GM19239 (cell line): ENCODE measurements at regions not wholly inside any gene's neighbourhood (a gene's known extent, or its start where the extent isn't known, plus 50 kb on each side); places are given as distances from the start of the nearest gene placed in this dataset.

Source experiments
- DNase-seq: peaks from one replicate; pipeline ENCODE4 v3.0.0; 2011; ENCODE audit warnings: low spot score; ENCODE audit not compliant: insufficient read length
- FAIRE-seq: peaks from 2 replicates; lab custom pipeline; 2011; peaks lifted over from hg19 to GRCh38; lab: Jason Lieb, UNC

DNA sequence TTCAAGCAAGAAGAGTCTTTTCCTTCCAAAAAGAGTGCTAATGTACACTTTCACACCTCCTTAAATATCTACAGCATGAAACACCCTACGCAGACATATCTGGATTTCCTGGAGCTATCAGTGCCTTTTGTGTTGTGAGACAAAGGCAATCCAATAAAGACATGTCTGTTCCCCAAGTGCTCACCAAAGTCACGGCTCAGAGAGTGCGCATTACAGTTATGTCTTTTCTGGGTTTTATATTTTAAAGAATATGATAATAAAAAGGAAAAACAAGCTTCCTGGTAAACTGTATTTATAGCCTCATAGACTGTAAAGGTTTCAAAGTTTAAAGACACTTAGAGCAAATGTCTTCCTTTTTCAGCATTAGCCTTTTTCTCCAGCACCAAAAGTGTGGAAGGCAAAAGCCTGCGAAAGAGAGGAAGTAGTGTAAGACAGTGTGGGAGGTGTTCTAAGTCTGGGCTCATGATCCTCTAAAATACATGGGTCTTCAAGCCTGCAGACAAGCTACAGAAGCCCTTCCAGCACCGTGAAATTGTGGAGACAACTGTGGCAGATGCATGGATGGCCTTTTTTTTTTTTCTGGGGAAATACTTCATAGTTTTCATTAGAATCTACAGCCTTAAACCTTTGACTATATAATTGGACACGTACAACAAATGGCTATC, 135.0 kb upstream of the SLC35B3 start:
- no peak for FAIRE-seq
- DNase-seq, result no peak

DNA sequence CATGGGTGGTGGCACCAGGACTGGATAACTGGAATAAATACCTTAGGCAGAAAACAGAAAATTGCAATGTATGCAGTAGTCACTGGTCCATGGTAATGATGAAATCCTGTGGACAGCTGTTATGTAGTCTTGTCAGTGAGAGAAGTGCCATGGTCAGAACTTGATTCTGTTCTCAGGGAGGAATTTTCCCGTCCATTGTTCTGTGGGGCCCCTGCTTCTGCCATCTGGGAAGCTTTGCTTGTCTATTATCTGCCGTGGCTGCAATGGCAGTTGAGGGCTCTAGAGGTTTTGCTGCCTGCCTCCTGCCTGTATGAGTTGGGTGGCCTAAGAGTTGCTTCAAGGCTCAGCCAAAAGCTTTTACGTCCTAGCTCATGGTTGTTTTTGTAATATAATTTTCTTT, 126.8 kb upstream of the SLC35B3 start:
- no peak for DNase-seq
- no peak for FAIRE-seq

DNA sequence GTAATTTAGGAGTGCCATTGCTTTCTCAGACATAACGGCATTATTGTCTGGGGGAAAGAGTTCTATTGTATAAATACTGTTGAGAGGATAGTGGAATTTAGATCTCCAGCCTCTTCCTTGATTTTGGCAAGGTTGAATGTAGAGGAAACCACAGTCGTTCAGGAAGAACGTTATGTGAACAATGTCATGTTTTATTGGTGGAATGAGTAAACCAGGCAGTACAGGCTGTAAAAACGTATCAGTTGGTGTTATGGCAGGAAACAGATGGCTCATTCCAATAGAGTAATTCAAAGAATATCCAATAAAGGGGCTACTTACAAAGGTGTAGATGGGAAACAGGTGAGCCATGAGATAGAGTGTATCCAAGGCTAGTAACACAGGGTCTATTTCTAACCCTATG, 123.6 kb upstream of the SLC35B3 start:
- no peak for FAIRE-seq

DNA sequence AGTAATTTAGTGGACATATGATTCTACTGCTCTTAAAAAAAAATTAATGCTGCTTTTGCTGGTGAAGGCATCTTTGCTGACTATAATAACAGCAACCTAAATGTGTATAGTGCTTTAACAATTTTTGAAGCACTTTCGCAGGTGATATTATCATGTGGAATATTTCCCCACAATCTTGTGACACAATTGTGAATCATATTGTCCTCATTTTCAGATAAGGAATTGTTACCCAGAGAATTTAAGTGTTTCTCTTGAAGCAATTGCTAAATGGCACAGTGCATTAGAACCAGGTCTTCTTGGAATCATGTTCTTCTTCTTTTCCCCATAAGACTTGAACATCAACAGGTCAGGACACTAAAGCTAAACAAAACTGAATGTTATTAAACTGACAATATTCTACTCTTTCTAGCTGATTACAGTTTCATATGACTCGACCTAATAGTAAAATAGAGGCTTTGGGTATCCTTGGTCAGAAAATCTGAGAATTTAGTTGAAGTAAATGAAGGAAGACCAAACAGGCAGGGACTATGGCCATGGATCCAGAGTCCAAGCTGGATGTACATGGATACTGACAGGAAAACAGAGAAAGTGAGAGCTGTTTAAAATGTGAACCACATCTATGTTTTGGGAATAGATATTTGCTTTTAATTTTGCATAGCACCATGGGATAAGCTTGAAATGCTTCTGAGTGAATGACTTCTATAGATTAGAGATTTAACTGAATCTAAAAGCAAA, 121.8 kb upstream of the SLC35B3 start:
- DNase-seq (no peak), FAIRE-seq (no peak)

More for the DNA sequence above, 123.6 kb upstream of the SLC35B3 start:
- DNase-seq, result no peak

DNA sequence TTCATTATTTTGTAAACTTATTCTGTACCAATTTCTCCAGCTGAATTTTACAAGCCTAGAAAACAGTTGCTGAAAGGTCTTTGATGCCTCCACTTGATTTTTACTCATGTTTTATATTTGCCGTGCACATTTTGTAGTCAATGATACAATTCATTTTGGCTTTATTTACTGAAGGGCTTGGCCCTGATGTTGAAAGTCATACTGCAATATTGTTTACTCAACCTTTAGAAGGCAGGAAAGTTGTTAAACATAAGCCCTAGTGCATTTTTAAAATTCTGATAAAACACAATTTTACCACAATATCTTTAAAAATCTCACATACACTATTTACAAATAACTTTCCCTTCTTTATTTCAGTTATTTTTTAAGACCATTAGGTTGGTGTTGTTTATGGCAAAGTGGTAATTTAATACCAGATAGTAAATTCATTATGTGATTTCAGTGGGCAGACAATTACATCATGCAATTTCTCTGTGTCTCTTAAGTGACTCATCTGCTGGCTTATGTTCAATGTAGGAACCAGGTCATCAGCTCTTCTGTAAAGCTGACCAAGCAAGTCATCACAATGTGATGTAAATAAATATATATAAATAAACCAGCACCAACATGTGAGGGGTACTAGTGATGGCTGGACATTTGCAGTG, 121.1 kb upstream of the SLC35B3 start:
- DNase-seq, result no peak
- FAIRE-seq, result no peak

DNA sequence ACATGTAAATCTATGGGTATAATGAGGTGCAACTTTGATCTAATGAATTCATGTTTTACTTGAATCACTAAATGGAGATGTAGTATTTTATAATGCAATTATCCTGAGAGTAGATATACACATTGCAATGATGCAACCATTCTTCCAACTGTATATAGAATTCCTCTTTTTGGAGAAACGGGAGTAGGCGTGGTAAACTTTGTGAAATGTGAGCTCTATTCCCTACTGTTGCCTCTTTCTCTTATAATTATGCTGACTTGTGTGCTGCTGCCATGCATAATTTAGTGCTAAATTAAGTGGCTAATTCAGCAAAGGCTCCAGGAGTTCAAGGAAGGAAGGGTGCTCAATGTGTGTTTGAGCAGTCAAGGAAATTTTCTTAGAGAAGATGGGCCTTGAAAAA, 116.6 kb upstream of the SLC35B3 start:
- no peak for FAIRE-seq
- DNase-seq, result no peak

DNA sequence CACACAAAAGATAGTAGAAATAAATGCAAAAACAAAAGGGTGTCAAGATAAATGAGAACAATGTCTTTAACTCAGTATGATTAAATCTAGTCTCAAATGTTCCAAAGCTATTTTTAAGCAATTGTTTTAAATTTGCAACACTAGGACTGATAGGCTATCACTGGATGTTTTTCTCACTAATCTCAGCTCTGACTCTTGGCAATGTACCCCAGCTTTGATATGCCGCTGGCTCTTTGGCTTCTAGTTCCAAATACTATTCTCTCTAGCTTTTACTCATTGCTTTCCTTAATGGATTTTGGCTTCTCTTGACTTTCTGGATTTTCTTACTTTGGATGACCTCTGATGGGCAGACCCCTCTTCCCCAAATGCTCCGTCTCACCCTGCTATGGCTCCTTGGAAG, 116.0 kb upstream of the SLC35B3 start:
- FAIRE-seq (no peak), DNase-seq (no peak)

DNA sequence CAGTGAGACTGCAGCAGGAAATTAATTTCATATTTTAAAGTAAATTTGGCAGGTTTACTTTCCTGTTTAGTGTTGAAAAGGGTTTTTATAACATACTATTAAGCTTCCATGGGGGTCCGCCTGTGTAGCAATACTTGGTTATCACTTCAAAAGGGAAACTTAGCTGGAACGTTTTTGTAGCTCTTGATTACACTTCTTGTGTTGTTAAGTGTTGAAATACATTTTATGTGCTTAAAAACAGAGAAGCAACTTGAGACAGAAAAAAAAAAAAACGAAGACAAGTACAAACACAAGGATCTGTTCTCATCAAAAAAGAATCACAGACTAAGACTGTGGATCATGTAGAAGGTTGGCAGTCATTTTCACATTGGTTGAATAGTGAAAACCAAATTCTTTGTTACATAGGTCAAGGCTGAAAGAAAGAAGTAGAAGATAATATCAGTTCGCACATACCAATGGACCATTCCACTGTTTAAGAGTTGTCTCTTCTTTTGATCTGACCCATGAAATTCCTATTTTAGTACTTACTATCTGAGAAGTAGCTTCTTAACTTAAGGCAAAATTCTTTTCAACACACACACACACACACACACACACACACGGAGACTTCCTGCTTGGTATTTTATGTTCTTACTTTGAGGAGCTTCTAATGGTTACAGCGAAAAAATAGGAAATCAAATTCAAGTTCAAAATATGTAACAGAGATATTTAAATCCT, 113.9 kb upstream of the SLC35B3 start:
- no peak for FAIRE-seq
- no peak for DNase-seq

DNA sequence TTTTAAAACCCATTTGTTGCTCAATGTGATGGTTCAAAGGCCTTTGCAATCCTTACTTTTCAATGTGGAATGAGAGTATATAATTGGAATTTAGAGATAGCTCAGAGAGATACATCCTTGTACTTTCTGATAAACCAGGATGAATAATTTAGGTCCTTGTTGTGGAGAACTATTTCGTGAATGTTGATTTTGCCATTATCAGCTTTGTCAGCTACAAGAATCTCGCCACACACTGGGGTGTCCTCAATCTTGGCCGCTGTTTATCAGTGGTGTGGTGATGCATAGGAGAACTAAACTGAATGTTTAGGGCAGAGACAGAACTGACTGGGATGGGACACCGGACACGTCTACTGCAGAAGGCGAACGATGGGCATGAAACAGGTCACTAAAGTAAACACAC, 111.2 kb upstream of the SLC35B3 start:
- no peak for DNase-seq
- FAIRE-seq, result no peak

DNA sequence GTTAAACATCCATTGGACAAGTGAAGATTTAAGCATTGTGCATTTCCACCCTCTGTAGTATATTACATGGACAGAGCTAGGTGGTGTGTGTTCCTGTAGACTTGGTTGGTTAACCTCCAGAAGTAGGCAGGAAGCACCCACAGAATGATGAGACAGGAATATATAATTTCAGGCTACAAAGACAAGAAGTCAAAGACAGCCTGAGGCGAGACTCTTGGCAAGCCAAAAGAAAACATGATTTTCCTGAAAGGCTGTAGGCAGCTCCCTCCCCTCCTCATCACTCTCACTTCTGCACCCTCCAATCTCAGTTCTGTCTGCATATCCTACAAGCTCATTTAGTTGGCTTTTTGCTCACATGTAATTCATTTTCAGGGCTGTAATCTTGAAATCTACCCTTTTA, 110.0 kb upstream of the SLC35B3 start:
- DNase-seq (no peak), FAIRE-seq (no peak)

DNA sequence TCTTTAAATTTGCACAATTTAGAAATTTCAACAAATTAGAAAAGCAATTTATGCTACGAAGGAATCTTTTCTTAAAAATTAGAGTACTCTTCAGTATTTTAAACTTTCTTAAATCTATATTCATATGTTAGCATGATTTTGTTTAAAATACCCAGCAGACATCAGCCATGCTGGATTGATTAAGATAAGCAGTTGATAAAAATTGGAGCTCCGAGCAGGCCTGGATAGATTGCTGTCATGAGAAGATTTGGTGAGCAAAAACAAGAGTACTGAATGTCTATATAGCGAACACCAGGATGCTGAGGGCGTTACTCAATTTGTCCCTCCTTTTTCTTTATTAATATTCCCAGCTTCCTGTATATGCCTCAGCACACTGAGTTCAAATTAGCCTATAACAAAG, 108.4 kb upstream of the SLC35B3 start:
- DNase-seq, result no peak
- FAIRE-seq, result no peak

DNA sequence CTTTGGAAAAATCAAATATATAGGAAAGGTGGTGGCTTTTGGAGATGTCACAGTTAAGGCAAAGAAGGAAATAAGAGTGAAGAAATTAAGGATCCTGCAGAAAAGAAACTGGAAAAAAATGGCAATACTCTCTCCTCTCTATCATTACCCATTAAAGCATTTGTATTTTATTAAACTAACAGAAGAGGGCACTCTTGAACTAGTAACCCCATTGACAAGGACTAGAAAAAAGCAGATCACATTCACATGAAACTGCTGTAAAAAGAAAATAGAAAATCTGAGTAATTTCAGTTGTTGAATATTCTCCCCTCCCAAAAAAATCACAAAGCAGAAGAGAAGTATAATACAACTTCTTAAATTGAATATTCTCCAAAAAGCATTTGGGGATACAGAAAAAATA, 104.1 kb upstream of the SLC35B3 start:
- FAIRE-seq, result no peak
- DNase-seq, result no peak

DNA sequence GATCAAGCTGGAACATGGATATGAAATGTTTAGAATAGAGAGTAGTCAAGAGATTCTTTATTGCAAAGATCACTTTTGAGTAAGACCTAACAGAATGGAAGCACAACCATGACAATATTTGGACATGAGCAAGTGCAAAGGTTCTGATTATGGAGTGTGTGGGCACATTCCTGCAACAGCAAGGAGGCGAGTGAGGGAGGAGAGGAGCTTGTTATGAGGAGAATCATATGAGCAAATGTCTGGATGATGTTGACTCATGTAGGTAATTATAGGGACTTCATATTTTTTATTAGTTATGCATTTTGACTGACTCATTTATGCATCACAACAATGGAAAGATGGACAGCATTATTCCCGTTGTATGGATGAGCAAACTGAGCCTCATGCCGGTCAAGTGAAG, 100.8 kb upstream of the SLC35B3 start:
- DNase-seq (no peak), FAIRE-seq (no peak)

DNA sequence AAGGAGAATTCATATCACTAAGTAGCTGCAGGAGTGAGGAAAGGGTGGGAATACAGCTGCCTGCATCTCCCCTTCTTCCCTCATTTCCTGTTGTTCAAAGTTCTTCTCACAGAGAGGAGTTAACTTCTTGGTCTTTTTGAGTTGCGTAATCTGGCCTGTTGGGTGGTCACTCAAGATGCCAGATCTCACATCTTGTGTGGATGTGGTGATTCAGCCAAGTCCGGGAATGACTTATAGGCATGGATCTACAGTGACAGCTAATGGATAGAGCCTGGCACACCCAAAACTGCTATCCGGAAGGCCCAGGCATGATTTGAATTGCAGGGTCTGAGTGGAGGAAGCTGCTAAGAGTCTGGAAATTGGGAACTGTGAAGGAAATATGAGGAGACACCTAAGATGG, 100.2 kb upstream of the SLC35B3 start:
- no peak for DNase-seq
- no peak for FAIRE-seq

DNA sequence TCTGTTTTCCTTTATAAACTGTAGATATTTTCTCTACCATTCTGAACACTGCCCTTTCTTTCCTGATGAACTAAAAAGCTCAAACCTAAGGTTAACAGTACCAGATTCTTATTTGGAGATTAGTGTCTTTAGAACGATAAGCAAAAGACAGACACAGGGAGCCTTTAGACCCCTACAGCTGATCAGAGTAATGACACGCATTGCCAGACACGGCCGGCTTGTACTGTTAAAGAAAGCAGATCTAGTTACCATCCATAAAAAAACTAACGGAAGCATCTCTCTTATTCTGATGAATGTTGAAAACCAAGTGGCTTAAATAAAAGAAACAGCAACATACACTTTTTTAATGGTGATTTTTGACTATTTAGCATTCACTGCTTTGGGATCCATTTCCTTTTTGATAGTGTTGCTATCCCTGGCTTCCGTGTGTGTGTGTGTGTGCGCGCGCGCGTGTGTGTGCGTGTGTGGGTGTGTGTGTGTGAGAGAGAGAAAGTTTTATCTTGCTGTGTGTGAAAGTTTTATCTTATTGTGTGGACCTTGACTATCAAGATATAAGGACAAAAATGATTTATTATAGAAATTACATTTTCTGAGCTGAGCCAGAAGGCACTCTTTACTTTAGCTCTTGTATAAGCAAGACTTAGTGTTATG, 95.6 kb upstream of the SLC35B3 start:
- no peak for DNase-seq
- FAIRE-seq, result no peak

DNA sequence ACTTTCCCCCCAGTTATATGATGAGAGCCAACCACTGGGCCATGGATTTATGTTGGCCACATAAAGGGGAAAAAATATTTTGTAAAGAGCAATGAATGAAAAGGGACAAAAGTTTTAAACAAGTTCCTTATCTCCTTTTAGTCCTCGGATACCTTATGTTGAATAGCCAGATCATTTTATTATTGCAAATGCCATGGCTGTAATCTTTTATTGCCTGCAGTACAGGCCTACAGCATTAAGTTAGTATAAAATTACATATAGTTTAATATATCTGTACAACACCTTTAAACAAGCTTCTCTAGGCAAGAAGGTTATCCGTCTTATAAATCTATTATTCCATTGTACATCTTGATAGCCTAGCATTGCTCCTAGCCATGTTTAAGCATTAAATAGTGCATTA, 93.9 kb upstream of the SLC35B3 start:
- no peak for DNase-seq
- FAIRE-seq, result no peak

DNA sequence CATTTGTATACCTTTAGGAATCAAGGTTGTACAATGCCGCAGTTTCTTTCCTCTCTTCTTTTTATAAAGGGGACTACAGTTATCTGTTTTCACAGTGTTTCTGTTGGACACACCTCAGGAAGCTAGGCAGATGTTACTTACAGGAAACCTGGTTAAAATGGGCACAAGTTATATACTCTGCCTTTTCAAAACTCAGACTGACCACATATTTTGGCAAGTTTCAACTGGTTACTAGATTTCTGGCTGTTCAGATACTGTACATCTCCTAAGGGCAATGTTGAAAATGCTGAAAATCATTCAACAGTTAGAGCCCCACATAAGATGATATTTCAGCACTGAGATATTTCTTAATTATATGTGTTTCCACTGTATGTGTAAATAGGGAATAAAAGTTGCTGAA, 92.5 kb upstream of the SLC35B3 start:
- DNase-seq (no peak), FAIRE-seq (no peak)

DNA sequence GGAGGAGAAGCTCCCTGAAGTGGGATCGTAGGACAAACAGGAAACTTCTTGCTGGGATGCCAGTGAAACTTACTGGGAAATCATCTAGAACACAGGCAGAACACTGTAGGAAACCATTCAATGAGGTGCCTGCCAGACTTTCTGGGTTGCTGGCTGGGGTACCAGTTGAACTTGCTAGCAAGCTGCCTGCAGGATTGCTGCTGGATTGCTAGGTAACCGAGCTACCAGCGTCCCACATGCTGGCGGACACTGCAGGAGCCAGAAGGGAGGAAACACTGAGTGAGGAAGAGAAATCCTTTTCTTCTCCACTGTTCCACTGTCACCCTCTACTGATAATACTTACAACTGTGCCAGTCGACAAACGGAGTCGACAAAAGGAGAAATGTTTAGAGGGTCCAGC, 91.3 kb upstream of the SLC35B3 start:
- FAIRE-seq, result no peak
- DNase-seq, result no peak

DNA sequence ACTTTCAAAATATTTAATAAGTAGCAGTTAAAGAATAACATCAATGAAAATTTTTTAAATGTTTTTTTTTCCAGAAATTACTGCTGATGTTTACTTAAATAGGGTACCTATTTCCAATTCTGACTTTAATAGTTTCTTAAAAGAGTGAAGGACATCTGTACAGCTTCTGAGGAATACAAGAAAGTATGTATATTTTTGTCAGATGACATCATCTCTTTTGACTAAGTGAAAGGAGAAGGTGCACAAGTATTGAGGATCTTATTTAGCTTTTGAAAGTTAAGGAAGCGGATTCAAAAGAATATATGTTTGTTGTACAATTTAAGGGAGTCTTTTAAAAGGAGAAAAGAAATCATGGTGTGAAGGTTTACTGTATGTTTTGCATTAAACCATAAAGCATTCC, 90.0 kb upstream of the SLC35B3 start:
- DNase-seq (no peak), FAIRE-seq (no peak)

DNA sequence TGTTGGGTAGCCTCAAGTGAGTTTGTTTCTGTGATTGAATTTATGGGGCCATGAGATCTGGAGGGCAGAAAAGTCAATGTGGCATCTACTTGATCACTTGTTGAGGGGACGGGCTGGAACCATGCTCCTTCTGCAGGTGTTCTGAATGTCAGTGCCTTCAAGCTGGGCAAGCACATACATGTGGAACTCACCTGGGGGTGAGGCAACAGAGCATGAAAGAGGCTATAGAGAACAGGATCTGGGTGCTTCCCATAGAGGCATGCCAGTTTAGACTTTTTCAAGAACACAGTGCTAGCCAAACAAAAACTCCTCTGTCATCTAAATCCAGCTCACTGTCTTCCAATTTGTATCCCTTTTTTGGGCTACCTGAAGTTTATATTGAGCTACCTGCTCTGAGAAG, 77.8 kb upstream of the SLC35B3 start:
- no peak for DNase-seq

DNA sequence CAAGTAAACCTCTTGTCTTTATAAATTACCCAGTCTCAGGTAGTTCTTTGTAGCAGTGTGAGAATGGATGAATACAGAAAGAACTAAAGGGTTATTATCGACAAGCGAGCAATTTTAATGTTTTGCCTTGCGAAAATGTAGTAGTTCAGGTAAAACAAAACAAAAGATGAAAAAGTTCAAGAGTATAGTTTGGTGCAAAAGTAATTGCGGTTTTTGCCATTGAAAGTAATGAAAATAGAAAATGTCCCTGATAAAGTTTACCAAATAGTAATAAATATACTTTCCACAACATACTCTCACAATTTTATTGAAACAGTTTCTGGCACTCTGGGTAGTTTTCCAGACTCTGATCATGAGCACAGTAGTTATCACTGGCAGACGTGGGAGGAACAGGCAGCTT, 71.9 kb upstream of the SLC35B3 start:
- FAIRE-seq (no peak), DNase-seq (no peak)

More for the DNA sequence above, 77.8 kb upstream of the SLC35B3 start:
- FAIRE-seq, result no peak
